Epithelial cell of proximal tubule (primary cell): ENCODE measurements at regions not wholly inside any gene's neighbourhood (a gene's known extent, or its start where the extent isn't known, plus 50 kb on each side); places are given as distances from the start of the nearest gene placed in this dataset.
A peak's percentile ranks its signal among the peaks of the same experiment; 100 is the strongest.
"Not testable (repeated sequence)": the region's sequence is repeated elsewhere in the genome, so short reads cannot be mapped to it uniquely, and the experiment has no call there.

Experiments used
- DNase-seq: peaks from one replicate; pipeline ENCODE4 v3.0.0-alpha.2; 2011; ENCODE audit warnings: low read depth
- H3K4me3 ChIP-seq: 2 replicates; pipeline ENCODE4 v1.5.1; 2011; ENCODE audit warnings: low read depth, mild to moderate bottlenecking, low read length
- CTCF ChIP-seq: conservative IDR thresholded peaks from 2 replicates; pipeline ENCODE4 v1.5.1; 2012; ENCODE audit warnings: low read depth, mild to moderate bottlenecking, low read length

- no peak for DNase-seq
- no peak overlapping the region for H3K4me3 ChIP-seq
- TF ChIP-seq CTCF, result no peak
These were observed 408.1 kb upstream of the PIK3R1 start for GRCh38 chr5:67807439-67807888.

- no peak for TF ChIP-seq CTCF
- H3K4me3 ChIP-seq, result no peak overlapping the region
- DNase-seq, result no peak
These were observed 408.7 kb upstream of the PIK3R1 start for GRCh38 chr5:67806654-67807438.

- TF ChIP-seq CTCF, result no peak
- H3K4me3 ChIP-seq, result no peak overlapping the region
- DNase-seq, result no peak
These were observed 409.7 kb upstream of the PIK3R1 start for GRCh38 chr5:67805666-67806348.

GRCh38 chr5:67802766-67803165 lies 412.8 kb upstream of the PIK3R1 start:
- no peak for DNase-seq
- no peak for TF ChIP-seq CTCF
- H3K4me3 ChIP-seq, result no peak overlapping the region

GRCh38 chr5:67799732-67800234 lies 415.8 kb upstream of the PIK3R1 start:
- peak; percentile 4 for DNase-seq
- H3K4me3 ChIP-seq, result no peak overlapping the region
- no peak for TF ChIP-seq CTCF

- H3K4me3 ChIP-seq, result not testable (repeated sequence)
These were observed 417.1 kb upstream of the PIK3R1 start for GRCh38 chr5:67798470-67798869.

GRCh38 chr5:67795781-67796477 lies 419.6 kb upstream of the PIK3R1 start:
- no peak for DNase-seq
- TF ChIP-seq CTCF, result no peak
- no peak overlapping the region for H3K4me3 ChIP-seq

More at GRCh38 chr5:67798470-67798869, 417.1 kb upstream of the PIK3R1 start:
- not testable (repeated sequence) for DNase-seq
